Breast epithelium (tissue), 3 donors: ENCODE measurements at regions not wholly inside any gene's neighbourhood (a gene's known extent, or its start where the extent isn't known, plus 50 kb on each side); places are given as distances from the start of the nearest gene placed in this dataset.

Source experiments
- POLR2AphosphoS5 ChIP-seq, 3 donors: sonication (generic); formaldehyde crosslinking; IDR thresholded peaks; one replicate each; pipeline ENCODE4 v1.6.1; 2017; ENCODE audit warnings: antibody characterized with exemption in 3 of 3
- TF ChIP-seq, protein P1 (sequence below), 3 donors: fragments of 450-650 bp; IDR thresholded peaks; one replicate each; pipeline ENCODE4 v1.5.1; 2016 to 2017; ENCODE audit warnings: antibody characterized with exemption in 3 of 3, mild to moderate bottlenecking in 3 of 3, moderate library complexity in 3 of 3

DNA sequence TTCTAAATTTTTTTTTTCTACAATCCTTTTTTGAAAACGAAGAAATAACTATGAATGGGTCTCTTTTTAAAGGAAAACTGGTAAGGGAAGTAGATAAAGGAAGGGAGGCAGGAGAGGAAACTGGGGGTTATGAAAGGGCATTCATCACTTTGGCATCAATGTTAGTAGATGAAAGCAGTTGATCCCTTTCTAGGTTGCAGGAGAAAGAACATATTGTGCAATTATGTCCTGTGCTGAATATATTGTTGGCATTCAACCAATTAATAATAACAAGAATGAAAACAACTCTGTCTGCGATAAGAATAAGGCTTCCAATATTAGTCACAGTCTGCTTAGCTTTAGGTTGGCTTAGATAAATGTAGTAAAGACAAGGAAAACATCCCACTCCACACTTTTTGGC, 796.8 kb upstream of the KLHL1 start:
- TF ChIP-seq, protein P1, sequence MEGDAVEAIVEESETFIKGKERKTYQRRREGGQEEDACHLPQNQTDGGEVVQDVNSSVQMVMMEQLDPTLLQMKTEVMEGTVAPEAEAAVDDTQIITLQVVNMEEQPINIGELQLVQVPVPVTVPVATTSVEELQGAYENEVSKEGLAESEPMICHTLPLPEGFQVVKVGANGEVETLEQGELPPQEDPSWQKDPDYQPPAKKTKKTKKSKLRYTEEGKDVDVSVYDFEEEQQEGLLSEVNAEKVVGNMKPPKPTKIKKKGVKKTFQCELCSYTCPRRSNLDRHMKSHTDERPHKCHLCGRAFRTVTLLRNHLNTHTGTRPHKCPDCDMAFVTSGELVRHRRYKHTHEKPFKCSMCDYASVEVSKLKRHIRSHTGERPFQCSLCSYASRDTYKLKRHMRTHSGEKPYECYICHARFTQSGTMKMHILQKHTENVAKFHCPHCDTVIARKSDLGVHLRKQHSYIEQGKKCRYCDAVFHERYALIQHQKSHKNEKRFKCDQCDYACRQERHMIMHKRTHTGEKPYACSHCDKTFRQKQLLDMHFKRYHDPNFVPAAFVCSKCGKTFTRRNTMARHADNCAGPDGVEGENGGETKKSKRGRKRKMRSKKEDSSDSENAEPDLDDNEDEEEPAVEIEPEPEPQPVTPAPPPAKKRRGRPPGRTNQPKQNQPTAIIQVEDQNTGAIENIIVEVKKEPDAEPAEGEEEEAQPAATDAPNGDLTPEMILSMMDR (IDR thresholded peaks at IDR 0.05), result no peak
- no peak for TF ChIP-seq POLR2AphosphoS5 (IDR thresholded peaks at IDR 0.05)
